AG04450 (cell line): ENCODE measurements at regions not wholly inside any gene's neighbourhood (a gene's known extent, or its start where the extent isn't known, plus 50 kb on each side); places are given as distances from the start of the nearest gene placed in this dataset.

ENCODE experiments used
- CTCF ChIA-PET: fragments of 300-600, 350-600 bp; formaldehyde crosslinking; extraction: SDS; loops from one replicate; lab custom pipeline; 2022; ENCODE audit warnings: antibody characterized with exemption, inconsistent platforms; lab: Charles Lee
- POLR2A ChIA-PET: fragments of 350-600 bp; formaldehyde crosslinking; extraction: SDS; loops from one replicate; lab custom pipeline; 2021; ENCODE audit warnings: antibody characterized with exemption, inconsistent platforms; lab: Yijun Ruan, JAX
- DNase-seq: peaks from one replicate; pipeline ENCODE4 v3.0.0-alpha.2; 2011; ENCODE audit warnings: low read depth, low spot score
- H3K27ac ChIP-seq: one replicate; pipeline ENCODE4 v1.5.1; 2012; ENCODE audit warnings: low read depth, low read length, control low read depth
- H3K27me3 ChIP-seq: one replicate; pipeline ENCODE4 v1.6.0; 2012; ENCODE audit warnings: low read length; ENCODE audit not compliant: control insufficient read depth, insufficient read depth
- H3K4me3 ChIP-seq: 2 replicates; pipeline ENCODE4 v1.5.1; 2011; ENCODE audit warnings: mild to moderate bottlenecking, low read depth, low read length, control low read depth
- H3K9me3 ChIP-seq: 2 replicates; pipeline ENCODE4 v1.5.1; 2012; ENCODE audit warnings: low read length; ENCODE audit not compliant: control insufficient read depth, insufficient read depth
- TF ChIP-seq, protein P1 (sequence below): IDR thresholded peaks from 2 replicates; pipeline ENCODE4 v1.5.1; 2011; ENCODE audit warnings: low read depth, low read length, control low read depth, inconsistent platforms

DNA sequence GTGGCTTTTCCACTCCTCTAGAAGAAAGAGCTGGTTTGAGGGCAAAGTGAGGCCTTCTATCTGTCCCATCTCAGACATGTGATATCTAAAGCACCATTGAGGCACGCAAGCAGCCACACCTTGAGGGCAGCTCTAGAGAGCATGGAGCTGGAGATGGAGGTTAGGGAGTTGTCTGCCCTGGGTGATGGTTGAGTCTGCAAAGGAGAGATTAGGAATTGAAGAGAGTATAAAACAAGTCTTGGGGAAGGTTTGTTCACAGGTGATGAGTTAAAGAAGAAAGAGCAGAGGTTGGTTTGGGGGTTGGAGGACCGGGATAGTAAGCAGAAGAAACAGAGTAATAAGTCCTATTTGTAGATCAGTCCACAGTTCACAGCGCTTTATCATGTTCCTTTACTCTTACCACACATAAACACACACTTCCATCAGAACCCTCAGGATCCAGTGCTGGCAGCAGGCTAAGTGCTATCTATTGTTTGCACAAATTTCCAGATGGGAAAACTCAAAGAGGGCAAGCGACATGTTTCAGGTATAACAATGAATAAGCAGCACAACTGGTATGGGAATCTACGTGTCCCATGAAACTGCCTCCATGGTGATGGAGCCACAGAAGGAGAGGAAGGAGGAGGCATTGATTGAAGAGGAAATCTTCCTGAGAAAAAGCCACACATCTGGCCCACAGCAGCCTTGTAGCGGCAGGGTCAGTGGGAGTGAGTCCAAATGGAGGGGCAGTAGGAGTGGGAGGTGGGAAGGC, 65.8 kb downstream of the RASSF10 start:
- POLR2A ChIA-PET = no interaction called here
- peaks cover 48% of the 10 kb centered on the region for H3K27me3 ChIP-seq
- TF ChIP-seq, protein P1, sequence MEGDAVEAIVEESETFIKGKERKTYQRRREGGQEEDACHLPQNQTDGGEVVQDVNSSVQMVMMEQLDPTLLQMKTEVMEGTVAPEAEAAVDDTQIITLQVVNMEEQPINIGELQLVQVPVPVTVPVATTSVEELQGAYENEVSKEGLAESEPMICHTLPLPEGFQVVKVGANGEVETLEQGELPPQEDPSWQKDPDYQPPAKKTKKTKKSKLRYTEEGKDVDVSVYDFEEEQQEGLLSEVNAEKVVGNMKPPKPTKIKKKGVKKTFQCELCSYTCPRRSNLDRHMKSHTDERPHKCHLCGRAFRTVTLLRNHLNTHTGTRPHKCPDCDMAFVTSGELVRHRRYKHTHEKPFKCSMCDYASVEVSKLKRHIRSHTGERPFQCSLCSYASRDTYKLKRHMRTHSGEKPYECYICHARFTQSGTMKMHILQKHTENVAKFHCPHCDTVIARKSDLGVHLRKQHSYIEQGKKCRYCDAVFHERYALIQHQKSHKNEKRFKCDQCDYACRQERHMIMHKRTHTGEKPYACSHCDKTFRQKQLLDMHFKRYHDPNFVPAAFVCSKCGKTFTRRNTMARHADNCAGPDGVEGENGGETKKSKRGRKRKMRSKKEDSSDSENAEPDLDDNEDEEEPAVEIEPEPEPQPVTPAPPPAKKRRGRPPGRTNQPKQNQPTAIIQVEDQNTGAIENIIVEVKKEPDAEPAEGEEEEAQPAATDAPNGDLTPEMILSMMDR = no peak

DNA sequence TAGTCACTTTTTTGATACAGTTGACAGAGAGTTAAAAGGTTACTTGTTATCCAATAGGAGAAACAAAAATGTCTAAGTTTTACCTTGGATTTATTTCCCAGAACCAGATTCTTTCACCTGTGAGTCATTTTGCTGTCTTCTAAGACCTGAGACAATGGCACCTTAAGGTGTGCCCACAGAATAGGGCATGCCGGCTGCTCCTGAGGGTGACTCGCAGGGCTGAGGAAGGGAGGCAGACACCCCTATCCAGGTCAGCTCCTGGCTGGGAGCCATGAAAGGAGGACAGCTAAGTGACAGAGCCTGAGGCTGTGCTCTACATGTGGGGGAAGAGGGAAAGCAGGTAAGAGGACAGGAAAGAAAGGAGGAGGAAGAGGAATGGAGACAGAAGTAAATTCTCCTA, 67.8 kb downstream of the RASSF10 start:
- POLR2A ChIA-PET = no interaction called here

More for the DNA sequence above, 65.8 kb downstream of the RASSF10 start:
- Histone ChIP-seq H3K4me3 (no peak overlapping the region), H3K9me3 (no peaks in the 10 kb centered on the region), H3K27ac (no peak overlapping the region)
- no peak for DNase-seq
- CTCF ChIA-PET = no interaction called here

DNA sequence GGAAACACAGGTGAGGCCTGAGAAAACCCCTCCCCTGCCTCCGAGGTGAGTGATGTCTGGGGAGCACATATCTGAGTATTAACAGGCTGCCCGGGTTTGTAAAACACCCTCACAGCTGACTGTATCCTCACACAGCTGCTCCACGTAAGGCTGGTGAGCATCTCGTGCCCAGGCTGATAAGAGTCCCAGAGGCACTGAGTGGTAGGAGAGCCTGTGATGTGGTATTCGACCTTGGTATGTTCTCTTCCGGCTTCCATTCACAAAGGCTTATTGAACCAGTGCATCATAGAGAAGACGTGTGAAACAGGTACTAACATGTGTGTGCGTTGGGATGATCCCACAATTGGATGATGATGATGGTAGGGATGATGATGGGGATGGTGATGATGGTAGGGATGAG, 71.7 kb downstream of the RASSF10 start:
- H3K4me3 ChIP-seq = no peak overlapping the region
- H3K27me3 ChIP-seq = peaks cover 61% of the 10 kb centered on the region
- TF ChIP-seq, protein P1 = no peak
- ChIA-PET CTCF (no interaction called here), POLR2A (no interaction called here)
- no peak overlapping the region for H3K27ac ChIP-seq
- H3K9me3 ChIP-seq = no peaks in the 10 kb centered on the region
- no peak for DNase-seq

More for the DNA sequence above, 67.8 kb downstream of the RASSF10 start:
- no peak overlapping the region for H3K27ac ChIP-seq
- DNase-seq = no peak
- CTCF ChIA-PET = no interaction called here
- TF ChIP-seq, protein P1 = no peak
- no peaks in the 10 kb centered on the region for H3K9me3 ChIP-seq
- no peak overlapping the region for H3K4me3 ChIP-seq
- H3K27me3 ChIP-seq = peaks cover 62% of the 10 kb centered on the region

DNA sequence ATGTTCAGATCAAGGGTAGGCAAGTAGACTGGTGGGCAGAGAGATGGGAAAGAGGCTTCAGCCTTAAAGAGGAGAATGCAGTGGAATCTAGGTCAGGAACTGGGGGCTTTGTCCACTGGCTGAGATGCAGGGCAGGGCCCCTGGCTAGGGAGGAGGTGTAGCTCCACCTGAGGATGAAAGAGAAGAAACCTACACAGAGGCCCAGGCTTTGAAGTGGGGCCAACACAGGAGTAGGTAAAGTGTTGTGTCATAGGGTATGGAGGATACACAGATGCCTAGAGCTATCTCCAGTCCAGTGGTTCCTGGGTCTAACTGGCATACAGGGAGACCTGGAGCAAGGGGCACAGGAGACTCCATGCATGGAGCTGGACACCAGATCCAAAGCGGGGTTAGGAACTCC, 73.5 kb downstream of the RASSF10 start:
- peaks cover 54% of the 10 kb centered on the region for H3K27me3 ChIP-seq
- CTCF ChIA-PET = no interaction called here

DNA sequence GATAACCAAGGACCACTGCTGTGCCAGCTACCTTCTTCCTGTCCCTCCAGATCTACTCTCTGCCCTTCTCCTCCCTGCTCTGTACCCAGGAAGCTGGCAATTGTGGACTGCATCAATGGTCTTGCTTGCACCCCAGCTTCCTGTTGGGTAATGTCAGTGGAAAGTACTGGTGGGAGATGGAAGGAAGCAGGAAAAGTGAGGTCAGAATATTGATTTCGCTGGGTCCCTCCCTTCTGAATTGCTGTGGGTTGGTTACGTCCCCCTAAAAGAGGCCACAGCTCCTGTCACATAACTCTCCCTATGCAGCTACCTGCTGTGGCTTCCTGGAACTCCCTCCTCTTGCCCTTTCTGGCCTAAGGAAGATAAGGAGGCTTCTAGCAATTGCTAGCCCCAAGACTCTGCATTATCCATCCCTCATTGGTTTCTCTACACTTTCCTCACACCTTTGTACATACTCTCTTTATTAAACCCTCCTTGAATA, 81.2 kb downstream of the RASSF10 start:
- Histone ChIP-seq H3K27ac (no peak overlapping the region), H3K27me3 (peaks cover 5% of the 10 kb centered on the region), H3K9me3 (no peaks in the 10 kb centered on the region), H3K4me3 (no peak overlapping the region)
- TF ChIP-seq, protein P1 = no peak
- DNase-seq = no peak
- POLR2A ChIA-PET = no interaction called here
- CTCF ChIA-PET = no interaction called here

More for the DNA sequence above, 73.5 kb downstream of the RASSF10 start:
- Histone ChIP-seq H3K4me3 (no peak overlapping the region), H3K27ac (no peak overlapping the region), H3K9me3 (no peaks in the 10 kb centered on the region)
- TF ChIP-seq, protein P1 = no peak
- POLR2A ChIA-PET = no interaction called here
- DNase-seq = no peak
